ENCODE measurements at regions not wholly inside any gene's neighbourhood (a gene's known extent, or its start where the extent isn't known, plus 50 kb on each side); places are given as distances from the start of the nearest gene placed in this dataset.

- DNase-seq (ENCODE audit: low read depth in 2 of 3, low spot score in 2 of 3) = no peak
These were observed 871.9 kb downstream of the TBC1D22A start for GRCh38 chr22:47634347-47634746.

GRCh38 chr22:47633111-47633510 lies 870.7 kb downstream of the TBC1D22A start:
- no peak for DNase-seq (ENCODE audit: low read depth in 2 of 3, low spot score in 2 of 3)

- peak in 2 of 3 donors; percentile 26 to 53 for DNase-seq (ENCODE audit: low read depth in 2 of 3, low spot score in 2 of 3)
These were observed 870.3 kb downstream of the TBC1D22A start for GRCh38 chr22:47632701-47633100.

- DNase-seq (ENCODE audit: low read depth in 2 of 3, low spot score in 2 of 3) = no peak
These were observed 869.2 kb downstream of the TBC1D22A start for GRCh38 chr22:47631571-47632102.

GRCh38 chr22:47630741-47631534 lies 868.5 kb downstream of the TBC1D22A start:
- no peak for DNase-seq (ENCODE audit: low read depth in 2 of 3, low spot score in 2 of 3)

GRCh38 chr22:47629791-47630655 lies 867.6 kb downstream of the TBC1D22A start:
- no peak for DNase-seq (ENCODE audit: low read depth in 2 of 3, low spot score in 2 of 3)

- DNase-seq (ENCODE audit: low read depth in 2 of 3, low spot score in 2 of 3) = no peak
These were observed 866.8 kb downstream of the TBC1D22A start for GRCh38 chr22:47629273-47629711.

- DNase-seq (ENCODE audit: low read depth in 2 of 3, low spot score in 2 of 3) = no peak
These were observed 866.2 kb downstream of the TBC1D22A start for GRCh38 chr22:47628477-47629272.

- no peak for DNase-seq (ENCODE audit: low read depth in 2 of 3, low spot score in 2 of 3)
These were observed 865.3 kb downstream of the TBC1D22A start for GRCh38 chr22:47627556-47628253.

GRCh38 chr22:47626428-47627390 lies 864.3 kb downstream of the TBC1D22A start:
- DNase-seq (ENCODE audit: low read depth in 2 of 3, low spot score in 2 of 3) = no peak

GRCh38 chr22:47625531-47626427 lies 863.3 kb downstream of the TBC1D22A start:
- DNase-seq (ENCODE audit: low read depth in 2 of 3, low spot score in 2 of 3) = no peak

GRCh38 chr22:47625013-47625385 lies 862.5 kb downstream of the TBC1D22A start:
- DNase-seq (ENCODE audit: low read depth in 2 of 3, low spot score in 2 of 3) = no peak

GRCh38 chr22:47624252-47625012 lies 862.0 kb downstream of the TBC1D22A start:
- no peak for DNase-seq (ENCODE audit: low read depth in 2 of 3, low spot score in 2 of 3)

GRCh38 chr22:47623763-47624148 lies 861.3 kb downstream of the TBC1D22A start:
- no peak for DNase-seq (ENCODE audit: low read depth in 2 of 3, low spot score in 2 of 3)

GRCh38 chr22:47623066-47623762 lies 860.8 kb downstream of the TBC1D22A start:
- DNase-seq (ENCODE audit: low read depth in 2 of 3, low spot score in 2 of 3) = no peak

GRCh38 chr22:47622541-47622940 lies 860.1 kb downstream of the TBC1D22A start:
- DNase-seq (ENCODE audit: low read depth in 2 of 3, low spot score in 2 of 3) = no peak

GRCh38 chr22:47621253-47621652 lies 858.8 kb downstream of the TBC1D22A start:
- no peak for DNase-seq (ENCODE audit: low read depth in 2 of 3, low spot score in 2 of 3)

Data from hematopoietic multipotent progenitor cell (in vitro differentiated cells).